GM23338 (cell line): ENCODE measurements at regions not wholly inside any gene's neighbourhood (a gene's known extent, or its start where the extent isn't known, plus 50 kb on each side); places are given as distances from the start of the nearest gene placed in this dataset.

Source experiments
- ATAC-seq: fragments of 200-7000 bp; cut with Tn5 transposase; 3 replicates; pipeline ENCODE4 v1.9.1; 2020
- DNase-seq: peaks from one replicate; pipeline ENCODE4 v3.0.0-alpha.2; 2015; ENCODE audit warnings: low spot score
- H2AFZ ChIP-seq: fragments of 200-600 bp; sonication (generic); 2 replicates; pipeline ENCODE4 v1.8.0; 2016; ENCODE audit warnings: antibody characterized with exemption, mild to moderate bottlenecking, moderate library complexity
- H3F3A ChIP-seq: fragments of 200-600 bp; sonication (generic); replicated peaks from 2 replicates; pipeline ENCODE4 v1.8.0; 2017; ENCODE audit warnings: antibody characterized with exemption, mixed run types, low read depth
- H3K27ac ChIP-seq: fragments of 200-600 bp; sonication (generic); 2 replicates; pipeline ENCODE4 v1.6.1; 2016; ENCODE audit warnings: low read depth
- H3K27me3 ChIP-seq: fragments of 200-600 bp; sonication (generic); 2 replicates; pipeline ENCODE4 v1.8.0; 2016; ENCODE audit warnings: mild to moderate bottlenecking, mixed run types, moderate library complexity; ENCODE audit not compliant: insufficient read depth
- H3K36me3 ChIP-seq: fragments of 200-600 bp; sonication (generic); 2 replicates; pipeline ENCODE4 v1.8.0; 2016; ENCODE audit warnings: mild to moderate bottlenecking; ENCODE audit not compliant: insufficient read depth
- H3K4me1 ChIP-seq: fragments of 200-600 bp; sonication (generic); 2 replicates; pipeline ENCODE4 v1.8.0; 2016; ENCODE audit warnings: mild to moderate bottlenecking, moderate library complexity; ENCODE audit not compliant: insufficient read depth
- H3K4me2 ChIP-seq: fragments of 200-600 bp; sonication (generic); 2 replicates; pipeline ENCODE4 v1.7.1; 2017; ENCODE audit warnings: mixed run types
- H3K4me3 ChIP-seq: fragments of 200-600 bp; sonication (generic); 2 replicates; pipeline ENCODE4 v1.6.1; 2016; ENCODE audit warnings: mixed run types
- H3K79me2 ChIP-seq: fragments of 200-600 bp; sonication (generic); replicated peaks from 2 replicates; pipeline ENCODE4 v1.8.0; 2017; ENCODE audit warnings: mild to moderate bottlenecking; ENCODE audit not compliant: insufficient read depth
- H3K9me2 ChIP-seq: fragments of 200-600 bp; sonication (generic); 2 replicates; pipeline ENCODE4 v1.8.0; 2017; ENCODE audit not compliant: insufficient read depth
- H4K20me1 ChIP-seq: fragments of 200-600 bp; sonication (generic); replicated peaks from 2 replicates; pipeline ENCODE4 v1.8.0; 2017; ENCODE audit warnings: mild to moderate bottlenecking; ENCODE audit not compliant: insufficient read depth
- H3K27ac Mint-ChIP-seq: 2 replicates; pipeline ENCODE4 v1.8.0; 2020; ENCODE audit warnings: inconsistent platforms, mild to moderate bottlenecking, moderate library complexity, mixed read lengths
- H3K27me3 Mint-ChIP-seq: 3 replicates; pipeline ENCODE4 v1.8.0; 2022; ENCODE audit warnings: low read depth, mild to moderate bottlenecking, moderate library complexity, mixed read lengths, inconsistent platforms; ENCODE audit not compliant: insufficient read depth, poor library complexity
- H3K36me3 Mint-ChIP-seq: 3 replicates; pipeline ENCODE4 v1.8.0; 2021; ENCODE audit warnings: low read depth, mild to moderate bottlenecking, inconsistent platforms, moderate library complexity, mixed read lengths
- H3K4me1 Mint-ChIP-seq: 3 replicates; pipeline ENCODE4 v1.8.0; 2020; ENCODE audit warnings: mild to moderate bottlenecking, inconsistent platforms, mixed read lengths
- H3K4me3 Mint-ChIP-seq: 3 replicates; pipeline ENCODE4 v1.8.0; 2021; ENCODE audit warnings: moderate library complexity, mild to moderate bottlenecking, inconsistent platforms, mixed read lengths
- H3K9me3 Mint-ChIP-seq: 3 replicates; pipeline ENCODE4 v1.8.0; 2020; ENCODE audit warnings: moderate library complexity, mild to moderate bottlenecking, inconsistent platforms, mixed read lengths
- EZH2phosphoT487 ChIP-seq: fragments of 200-600 bp; sonication (generic); IDR thresholded peaks from one replicate; pipeline ENCODE4 v1.8.1; 2018; ENCODE audit warnings: antibody characterized with exemption; ENCODE audit not compliant: unreplicated experiment
- NANOG ChIP-seq: IDR thresholded peaks from 2 replicates; pipeline ENCODE4 v1.6.1; 2016; ENCODE audit warnings: antibody characterized with exemption, borderline replicate concordance
- POLR2AphosphoS5 ChIP-seq: IDR thresholded peaks from 2 replicates; pipeline ENCODE4 v1.6.1; 2016; ENCODE audit warnings: antibody characterized with exemption, low read depth
- STAT1 ChIP-seq: IDR thresholded peaks from one replicate; pipeline ENCODE4 v1.6.1; 2016; ENCODE audit warnings: antibody characterized with exemption; ENCODE audit not compliant: unreplicated experiment
- ZNF114 ChIP-seq: fragments of 250-450 bp; sonication (Bioruptor Pico); IDR thresholded peaks from 2 replicates; pipeline ENCODE4 v1.5.0; 2020; ENCODE audit warnings: mild to moderate bottlenecking, moderate library complexity
- ZNF331 ChIP-seq: fragments of 250-450 bp; sonication (Bioruptor Pico); IDR thresholded peaks from 2 replicates; pipeline ENCODE4 v1.5.0; 2020; ENCODE audit warnings: low read depth, mild to moderate bottlenecking, moderate library complexity
- TF ChIP-seq, protein P1 (sequence below): IDR thresholded peaks from one replicate; pipeline ENCODE4 v1.6.1; 2018; ENCODE audit warnings: antibody characterized with exemption; ENCODE audit not compliant: unreplicated experiment
- TF ChIP-seq, protein P2 (sequence below), 2 experiments: fragments of 200-600 bp in 1 of 2; sonication (generic) in 1 of 2; conservative IDR thresholded peaks; 2 replicates each; pipeline versions ENCODE4 v1.5.1 to v1.6.1; 2016 to 2017; ENCODE audit warnings: antibody characterized with exemption in 2 of 2, low read depth in 2 of 2, mild to moderate bottlenecking in 2 of 2, moderate library complexity in 1 of 2
- TF ChIP-seq, protein P3 (sequence below): IDR thresholded peaks from 2 replicates; pipeline ENCODE4 v1.6.1; 2016; ENCODE audit warnings: antibody characterized with exemption

DNA sequence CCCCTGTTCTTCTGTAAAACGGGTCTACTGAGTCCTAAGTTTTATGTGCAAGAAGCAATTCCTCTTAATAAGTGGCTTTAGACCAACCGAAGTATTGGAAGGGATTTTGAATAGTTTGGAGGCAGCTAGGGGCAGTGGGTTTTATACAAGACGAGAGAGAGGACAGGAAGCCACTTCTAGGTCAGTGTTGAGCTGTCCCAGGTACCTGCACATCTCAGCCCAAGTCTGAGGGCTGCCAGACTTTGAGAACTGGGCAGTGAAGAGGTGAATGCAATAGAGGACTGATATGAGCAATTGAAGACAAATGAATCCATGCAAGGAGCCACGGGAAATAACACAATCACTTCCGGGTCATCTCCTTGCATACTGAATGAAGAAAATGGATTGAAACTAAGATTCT is 273.5 kb downstream of the KLF6 start:
- 0 out of 3 replicates have a peak, but pooled peaks cover 2% of the 10 kb centered on the region for H3K4me1 Mint-ChIP-seq
- no peak overlapping the region for H3K4me3 Mint-ChIP-seq
- Histone ChIP-seq H3F3A (no peaks in the 10 kb centered on the region), H3K27ac (no peak overlapping the region), H3K4me2 (no peak overlapping the region), H3K4me1 (no peaks in the 10 kb centered on the region), H3K9me2 (peaks cover 7% of the 10 kb centered on the region; the same call in 1 of the 2 replicates), H3K27me3 (no peaks in the 10 kb centered on the region), H3K36me3 (no peaks in the 10 kb centered on the region), H2AFZ (no peak overlapping the region), H3K4me3 (no peak overlapping the region), H3K79me2 (no peaks in the 10 kb centered on the region), H4K20me1 (no peaks in the 10 kb centered on the region)
- peaks cover 7% of the 10 kb centered on the region; the same call in 2 of the 3 replicates for H3K9me3 Mint-ChIP-seq
- DNase-seq (no peak), ATAC-seq (no peak)
- TF ChIP-seq, protein P1, sequence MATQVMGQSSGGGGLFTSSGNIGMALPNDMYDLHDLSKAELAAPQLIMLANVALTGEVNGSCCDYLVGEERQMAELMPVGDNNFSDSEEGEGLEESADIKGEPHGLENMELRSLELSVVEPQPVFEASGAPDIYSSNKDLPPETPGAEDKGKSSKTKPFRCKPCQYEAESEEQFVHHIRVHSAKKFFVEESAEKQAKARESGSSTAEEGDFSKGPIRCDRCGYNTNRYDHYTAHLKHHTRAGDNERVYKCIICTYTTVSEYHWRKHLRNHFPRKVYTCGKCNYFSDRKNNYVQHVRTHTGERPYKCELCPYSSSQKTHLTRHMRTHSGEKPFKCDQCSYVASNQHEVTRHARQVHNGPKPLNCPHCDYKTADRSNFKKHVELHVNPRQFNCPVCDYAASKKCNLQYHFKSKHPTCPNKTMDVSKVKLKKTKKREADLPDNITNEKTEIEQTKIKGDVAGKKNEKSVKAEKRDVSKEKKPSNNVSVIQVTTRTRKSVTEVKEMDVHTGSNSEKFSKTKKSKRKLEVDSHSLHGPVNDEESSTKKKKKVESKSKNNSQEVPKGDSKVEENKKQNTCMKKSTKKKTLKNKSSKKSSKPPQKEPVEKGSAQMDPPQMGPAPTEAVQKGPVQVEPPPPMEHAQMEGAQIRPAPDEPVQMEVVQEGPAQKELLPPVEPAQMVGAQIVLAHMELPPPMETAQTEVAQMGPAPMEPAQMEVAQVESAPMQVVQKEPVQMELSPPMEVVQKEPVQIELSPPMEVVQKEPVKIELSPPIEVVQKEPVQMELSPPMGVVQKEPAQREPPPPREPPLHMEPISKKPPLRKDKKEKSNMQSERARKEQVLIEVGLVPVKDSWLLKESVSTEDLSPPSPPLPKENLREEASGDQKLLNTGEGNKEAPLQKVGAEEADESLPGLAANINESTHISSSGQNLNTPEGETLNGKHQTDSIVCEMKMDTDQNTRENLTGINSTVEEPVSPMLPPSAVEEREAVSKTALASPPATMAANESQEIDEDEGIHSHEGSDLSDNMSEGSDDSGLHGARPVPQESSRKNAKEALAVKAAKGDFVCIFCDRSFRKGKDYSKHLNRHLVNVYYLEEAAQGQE: peak; percentile 28
- TF ChIP-seq ZNF331 (CRISPR knock-in tag) (no peak), EZH2phosphoT487 (no peak), NANOG (no peak)
- TF ChIP-seq, protein P2, sequence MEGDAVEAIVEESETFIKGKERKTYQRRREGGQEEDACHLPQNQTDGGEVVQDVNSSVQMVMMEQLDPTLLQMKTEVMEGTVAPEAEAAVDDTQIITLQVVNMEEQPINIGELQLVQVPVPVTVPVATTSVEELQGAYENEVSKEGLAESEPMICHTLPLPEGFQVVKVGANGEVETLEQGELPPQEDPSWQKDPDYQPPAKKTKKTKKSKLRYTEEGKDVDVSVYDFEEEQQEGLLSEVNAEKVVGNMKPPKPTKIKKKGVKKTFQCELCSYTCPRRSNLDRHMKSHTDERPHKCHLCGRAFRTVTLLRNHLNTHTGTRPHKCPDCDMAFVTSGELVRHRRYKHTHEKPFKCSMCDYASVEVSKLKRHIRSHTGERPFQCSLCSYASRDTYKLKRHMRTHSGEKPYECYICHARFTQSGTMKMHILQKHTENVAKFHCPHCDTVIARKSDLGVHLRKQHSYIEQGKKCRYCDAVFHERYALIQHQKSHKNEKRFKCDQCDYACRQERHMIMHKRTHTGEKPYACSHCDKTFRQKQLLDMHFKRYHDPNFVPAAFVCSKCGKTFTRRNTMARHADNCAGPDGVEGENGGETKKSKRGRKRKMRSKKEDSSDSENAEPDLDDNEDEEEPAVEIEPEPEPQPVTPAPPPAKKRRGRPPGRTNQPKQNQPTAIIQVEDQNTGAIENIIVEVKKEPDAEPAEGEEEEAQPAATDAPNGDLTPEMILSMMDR (conservative IDR thresholded peaks at IDR 0.05; ENCODE audit: low read depth in 2 of 2): no peak
- no peaks in the 10 kb centered on the region; the same call in 2 of the 3 replicates for H3K36me3 Mint-ChIP-seq
- H3K27ac Mint-ChIP-seq: no peak overlapping the region
- peaks cover 3% of the 10 kb centered on the region for H3K27me3 Mint-ChIP-seq

DNA sequence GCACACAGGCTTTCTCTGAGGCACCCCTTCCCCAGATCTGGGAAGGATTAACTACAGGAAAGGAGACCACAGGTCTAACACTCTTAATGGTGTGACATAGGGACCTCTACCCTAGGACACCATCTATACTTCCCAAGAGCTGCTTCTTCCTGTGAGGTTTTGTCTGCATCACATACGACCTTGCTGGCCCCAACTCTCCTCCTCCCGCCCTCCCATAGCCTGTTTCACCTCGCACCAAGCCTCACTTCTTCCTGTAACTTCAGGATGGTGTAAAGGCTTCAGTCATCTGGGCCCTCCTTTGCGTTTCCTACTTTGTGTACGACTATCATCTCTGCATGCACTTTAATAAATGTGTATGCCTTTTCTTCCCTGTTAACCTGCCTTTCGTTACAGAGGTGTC is 274.3 kb downstream of the KLF6 start:
- Histone ChIP-seq H3K4me2 (no peak overlapping the region), H3K27me3 (no peaks in the 10 kb centered on the region), H4K20me1 (no peaks in the 10 kb centered on the region), H3F3A (no peaks in the 10 kb centered on the region), H3K79me2 (no peaks in the 10 kb centered on the region), H3K9me2 (peaks cover 7% of the 10 kb centered on the region; the same call in 1 of the 2 replicates), H3K4me3 (no peak overlapping the region), H3K4me1 (no peaks in the 10 kb centered on the region), H2AFZ (no peak overlapping the region), H3K27ac (no peak overlapping the region), H3K36me3 (no peaks in the 10 kb centered on the region)
- peaks cover 7% of the 10 kb centered on the region; the same call in 2 of the 3 replicates for H3K9me3 Mint-ChIP-seq
- TF ChIP-seq POLR2AphosphoS5: no peak
- TF ChIP-seq ZNF114: no peak
- no peak for TF ChIP-seq STAT1
- TF ChIP-seq ZNF331 (CRISPR knock-in tag): no peak
- TF ChIP-seq, protein P3, sequence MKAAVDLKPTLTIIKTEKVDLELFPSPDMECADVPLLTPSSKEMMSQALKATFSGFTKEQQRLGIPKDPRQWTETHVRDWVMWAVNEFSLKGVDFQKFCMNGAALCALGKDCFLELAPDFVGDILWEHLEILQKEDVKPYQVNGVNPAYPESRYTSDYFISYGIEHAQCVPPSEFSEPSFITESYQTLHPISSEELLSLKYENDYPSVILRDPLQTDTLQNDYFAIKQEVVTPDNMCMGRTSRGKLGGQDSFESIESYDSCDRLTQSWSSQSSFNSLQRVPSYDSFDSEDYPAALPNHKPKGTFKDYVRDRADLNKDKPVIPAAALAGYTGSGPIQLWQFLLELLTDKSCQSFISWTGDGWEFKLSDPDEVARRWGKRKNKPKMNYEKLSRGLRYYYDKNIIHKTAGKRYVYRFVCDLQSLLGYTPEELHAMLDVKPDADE: no peak
- TF ChIP-seq, protein P1: no peak
- no peak overlapping the region for H3K27ac Mint-ChIP-seq
- DNase-seq (no peak), ATAC-seq (no peak)
- no peak overlapping the region for H3K4me3 Mint-ChIP-seq
- H3K27me3 Mint-ChIP-seq: peaks cover 3% of the 10 kb centered on the region
- H3K4me1 Mint-ChIP-seq: 0 out of 3 replicates have a peak, but pooled peaks cover 2% of the 10 kb centered on the region
- H3K36me3 Mint-ChIP-seq: no peaks in the 10 kb centered on the region
